ENCODE measurements at regions not wholly inside any gene's neighbourhood (a gene's known extent, or its start where the extent isn't known, plus 50 kb on each side); places are given as distances from the start of the nearest gene placed in this dataset.

- TF ChIP-seq CTCF (IDR thresholded peaks at IDR 0.05) (no peak), POLR2A (IDR thresholded peaks at IDR 0.05) (no peak)
These were observed 526.6 kb upstream of the GHITM start for GRCh38 chr10:83612746-83613145.

Data from heart left ventricle (tissue), 13 donors.